Stimulated activated CD8-positive, alpha-beta memory T cell treated with anti-CD3 and anti-CD28 coated beads, Interleukin-7, amount 100 ng/mL, for 4 hours (primary cell): ENCODE measurements at regions not wholly inside any gene's neighbourhood (a gene's known extent, or its start where the extent isn't known, plus 50 kb on each side); places are given as distances from the start of the nearest gene placed in this dataset.
"Not testable (repeated sequence)": the region's sequence is repeated elsewhere in the genome, so short reads cannot be mapped to it uniquely, and the experiment has no call there.

Experiments used
- DNase-seq, 2 donors: peaks; one replicate each; pipeline ENCODE4 v3.0.0-alpha.2; 2020; ENCODE audit warnings: low read depth in 2 of 2

DNA sequence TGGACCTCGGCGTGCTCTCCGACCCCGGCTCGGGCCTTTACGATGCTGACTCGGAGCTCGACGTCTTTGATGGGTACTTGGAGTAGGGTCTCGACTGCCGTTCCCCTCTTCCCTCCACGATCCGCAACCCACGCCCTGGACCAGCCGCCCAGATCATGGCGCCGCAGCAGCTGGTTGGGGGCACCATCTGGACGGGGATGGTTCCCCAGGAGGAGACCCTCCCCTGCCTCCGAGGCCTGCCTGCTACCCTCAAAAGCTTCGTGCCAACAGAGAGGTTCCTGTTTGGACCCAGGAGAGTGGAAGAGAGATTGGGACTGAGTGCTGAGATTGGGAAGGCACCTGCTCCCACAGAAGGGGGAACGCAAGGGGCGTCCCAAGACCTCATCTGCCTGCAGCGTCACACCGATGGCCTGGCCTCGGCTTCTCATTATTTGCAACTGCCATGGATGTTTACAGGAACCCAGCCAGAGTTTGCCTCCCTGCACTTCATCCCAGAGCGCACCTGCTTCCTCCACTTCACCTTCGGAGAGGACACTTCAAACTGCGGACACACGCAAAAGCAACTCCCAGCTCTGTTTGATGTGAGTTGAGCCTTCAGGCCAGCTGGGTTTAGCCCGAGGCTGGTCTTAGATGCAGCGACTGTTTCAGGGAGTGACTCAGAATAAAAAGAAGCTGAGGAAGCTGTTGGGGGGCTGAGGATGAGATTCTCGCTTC lies 58.9 kb downstream of the GOLGA6L7 start:
- peak; percentile 2 to 25 for DNase-seq

- not testable (repeated sequence) for DNase-seq
These were observed 59.6 kb downstream of the GOLGA6L7 start for GRCh38 chr15:28788649-28789400.

- DNase-seq = not testable (repeated sequence)
These were observed 60.3 kb downstream of the GOLGA6L7 start for GRCh38 chr15:28788176-28788575.

- no peak for DNase-seq
These were observed 61.9 kb downstream of the GOLGA6L7 start for GRCh38 chr15:28786521-28786920.

- not testable (repeated sequence) for DNase-seq
These were observed 63.9 kb downstream of the GOLGA6L7 start for GRCh38 chr15:28784347-28785163.

DNA sequence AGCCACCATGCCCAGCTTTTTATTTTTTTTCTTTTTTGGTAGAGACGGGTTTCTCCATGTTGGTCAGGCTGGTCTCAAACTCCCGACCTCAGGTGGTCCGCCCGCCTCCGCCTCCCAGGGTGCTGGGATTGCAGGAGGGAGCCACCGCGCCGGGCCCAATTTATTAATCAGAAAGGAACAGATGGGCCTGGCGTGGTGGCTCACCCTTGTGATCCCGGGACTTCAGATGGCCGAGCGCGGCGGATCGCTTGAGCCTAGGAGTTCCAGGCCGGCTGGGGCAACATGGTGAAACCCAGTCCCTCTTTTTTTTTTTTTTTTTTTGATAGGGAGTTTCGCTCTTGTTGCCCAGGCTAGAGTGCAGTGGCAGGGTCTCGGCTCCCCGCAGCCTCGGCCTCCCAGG lies 64.6 kb downstream of the GOLGA6L7 start:
- no peak for DNase-seq

DNA sequence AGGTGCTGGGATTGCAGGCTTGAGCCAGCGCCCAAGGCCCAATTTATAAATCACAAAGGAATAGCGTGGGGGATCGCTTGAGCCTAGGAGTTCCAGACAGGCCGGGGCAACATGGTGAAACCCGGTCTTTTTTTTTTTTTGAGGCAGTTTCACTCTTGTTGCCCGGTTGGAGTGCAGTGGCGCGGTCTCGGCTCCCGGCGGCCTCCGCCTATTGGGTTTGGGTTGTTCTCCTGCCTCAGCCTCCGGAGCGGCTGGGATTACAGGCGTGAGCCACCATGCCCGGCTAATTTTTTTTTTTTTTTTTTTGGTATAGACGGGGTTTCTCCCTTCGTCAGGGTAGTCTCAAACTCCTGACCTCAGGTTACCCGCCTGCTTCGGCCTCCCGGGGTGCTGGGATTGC lies 65.0 kb downstream of the GOLGA6L7 start:
- DNase-seq = no peak

DNA sequence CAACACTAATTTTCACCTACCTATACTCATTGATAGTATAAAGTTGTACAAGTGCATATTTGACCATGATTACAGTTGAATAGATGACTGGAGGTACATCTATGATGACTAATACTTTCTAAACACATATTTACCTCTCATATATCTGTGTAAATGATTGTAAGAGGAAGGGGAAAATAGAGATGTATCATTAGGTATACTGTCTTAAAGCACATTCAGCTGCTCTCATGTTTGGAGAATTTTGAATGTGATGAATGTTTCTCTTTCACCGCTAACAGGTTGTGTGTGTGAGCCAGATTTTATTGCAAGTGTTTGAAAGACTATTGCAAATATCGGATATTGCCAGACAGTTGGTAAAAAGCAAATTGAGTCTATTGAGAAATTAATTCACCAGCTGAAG lies 66.2 kb upstream of the GOLGA8M start:
- DNase-seq = not testable (repeated sequence)

DNA sequence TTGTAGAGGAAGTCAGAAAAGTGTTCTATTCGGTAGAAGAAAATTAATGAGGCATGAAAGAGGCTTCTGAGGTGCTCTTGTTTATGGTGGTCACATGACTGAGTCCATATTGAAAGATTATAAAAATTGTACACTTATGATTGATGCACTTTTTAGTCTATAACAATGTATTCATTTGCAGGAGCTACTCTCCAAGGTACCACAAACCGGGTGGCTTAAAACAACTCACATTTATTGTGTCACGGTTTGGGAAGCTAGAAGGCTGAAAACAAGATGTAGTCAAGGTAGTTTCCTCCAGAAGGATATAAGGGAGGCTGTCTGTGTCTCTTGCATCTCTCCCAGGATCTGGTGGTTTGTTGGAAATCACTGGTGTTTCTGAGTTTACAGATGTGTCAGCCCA lies 60.6 kb upstream of the GOLGA8M start:
- DNase-seq = not testable (repeated sequence)
